ENCODE measurements at regions not wholly inside any gene's neighbourhood (a gene's known extent, or its start where the extent isn't known, plus 50 kb on each side); places are given as distances from the start of the nearest gene placed in this dataset.

GRCh38 chr3:55408193-55408826, 78.8 kb downstream of the WNT5A start:
- DNase-seq (ENCODE audit: low read depth in 1 of 2, low spot score in 1 of 2) (no peak), ATAC-seq (no peak), FAIRE-seq (no peak)
- Histone ChIP-seq H3K4me3 (no peak overlapping the region), H3K4me2 (no peak overlapping the region), H3K27ac (no peak overlapping the region), H3K9me3 (no peaks in the 10 kb centered on the region), H3K4me1 (no peaks in the 10 kb centered on the region)
- ChIA-PET POLR2A (no interaction called here), CTCF (interaction anchor here (0.6 to 0.7 kb wide), 2 partner anchors 209 to 980 kb away, joined by 3 to 4 read pairs; no protein-coding TSS in a partner anchor)
- TF ChIP-seq HOXB13 (CRISPR knock-in tag; IDR thresholded peaks at IDR 0.05; ENCODE audit: low read depth) = no peak
- TF ChIP-seq CEBPB (IDR thresholded peaks at IDR 0.05) = no peak
- no peak for TF ChIP-seq MAFK (IDR thresholded peaks at IDR 0.05; ENCODE audit: partially characterized antibody)
- TF ChIP-seq RAD21 (conservative IDR thresholded peaks at IDR 0.05 in 1 of 2, IDR thresholded peaks at IDR 0.05 in 1 of 2) = no peak
- TF ChIP-seq BCL3 (IDR thresholded peaks at IDR 0.05) = no peak
- no peak for TF ChIP-seq SMC3 (IDR thresholded peaks at IDR 0.05)
- no peak for TF ChIP-seq CHD4 (IDR thresholded peaks at IDR 0.05; ENCODE audit: borderline replicate concordance)
- no peak for TF ChIP-seq HMGXB4 (CRISPR knock-in tag; IDR thresholded peaks at IDR 0.05; ENCODE audit: borderline replicate concordance)
- TF ChIP-seq NFE2L2 (conservative IDR thresholded peaks at IDR 0.05; ENCODE audit: low read length) = no peak
- no peak for TF ChIP-seq POLR2A (IDR thresholded peaks at IDR 0.05; ENCODE audit: low read length)
- TF ChIP-seq EHMT2 (IDR thresholded peaks at IDR 0.05; ENCODE audit: low read depth) = no peak
- TF ChIP-seq REST (IDR thresholded peaks at IDR 0.05) = no peak
- no peak for TF ChIP-seq HOXB5 (CRISPR knock-in tag; IDR thresholded peaks at IDR 0.05)
- TF ChIP-seq POLR2AphosphoS2 (conservative IDR thresholded peaks at IDR 0.05; ENCODE audit: low read length) = no peak
- TF ChIP-seq ESRRA (IDR thresholded peaks at IDR 0.05; ENCODE audit: borderline replicate concordance, low read length) = no peak
- TF ChIP-seq PHF8 (IDR thresholded peaks at IDR 0.05; ENCODE audit: borderline replicate concordance, low read depth) = no peak
- WGBS (ENCODE audit: missing lambda C conversion rate) = 42% methylated on average over 3 of the region's 3 CpGs

- H3K27ac ChIP-seq = no peak overlapping the region
- no peak overlapping the region for H3K4me2 ChIP-seq
Measured at GRCh38 chr3:55407426-55407820, 79.7 kb downstream of the WNT5A start.

More at GRCh38 chr3:55407426-55407820, 79.7 kb downstream of the WNT5A start:
- no peaks in the 10 kb centered on the region for H3K4me1 ChIP-seq
- ChIA-PET POLR2A (no interaction called here), CTCF (no interaction called here)
- H3K4me3 ChIP-seq = no peak overlapping the region
- H3K9me3 ChIP-seq = no peaks in the 10 kb centered on the region
- DNase-seq (ENCODE audit: low read depth in 1 of 2, low spot score in 1 of 2) (no peak), FAIRE-seq (no peak), ATAC-seq (no peak)
- no peak for TF ChIP-seq ZFP36 (IDR thresholded peaks at IDR 0.05; ENCODE audit: borderline replicate concordance, partially characterized antibody)
- 43% methylated on average over 1 of the region's 1 CpG for WGBS (ENCODE audit: missing lambda C conversion rate)
